Endothelial cell of umbilical vein (primary cell): ENCODE measurements at regions not wholly inside any gene's neighbourhood (a gene's known extent, or its start where the extent isn't known, plus 50 kb on each side); places are given as distances from the start of the nearest gene placed in this dataset.

ENCODE experiments used
- BruUV-seq: library from RNA; stranded (reverse); fragments of 400-500 nt; replicated peaks from 2 replicates; lab custom pipeline; 2021; lab: Mats Ljungman, UMichigan
- CTCF ChIA-PET: fragments of 300-600, 350-600 bp; sonication (Branson Sonifier 250); formaldehyde crosslinking; loops from one replicate; lab custom pipeline; 2021; ENCODE audit warnings: antibody characterized with exemption, inconsistent platforms; lab: Charles Lee
- POLR2A ChIA-PET: fragments of 300-600, 350-600 bp; sonication (Branson Sonifier 250); formaldehyde crosslinking; loops from one replicate; lab custom pipeline; 2021; ENCODE audit warnings: antibody characterized with exemption, inconsistent platforms; lab: Charles Lee
- DNase-seq: peaks from one replicate; pipeline ENCODE4 v3.0.0-alpha.2; 2011; ENCODE audit warnings: low read depth, low spot score
- FAIRE-seq: peaks from 2 replicates; lab custom pipeline; 2011; peaks lifted over from hg19 to GRCh38; lab: Jason Lieb, UNC
- H2AFZ ChIP-seq: 2 replicates; pipeline ENCODE4 v1.6.0; 2012; ENCODE audit warnings: low read depth, low read length, control low read depth, inconsistent platforms
- H3K27ac ChIP-seq: 2 replicates; pipeline ENCODE4 v1.5.1; 2011; ENCODE audit warnings: low read depth, mild to moderate bottlenecking, control low read depth, low read length, moderate library complexity; ENCODE audit not compliant: insufficient read depth
- H3K27me3 ChIP-seq, 2 experiments: 2 replicates each; pipeline versions ENCODE4 v1.6.0 to v1.6.1; 2011; ENCODE audit warnings: low read length in 2 of 2, mixed read lengths in 1 of 2; ENCODE audit not compliant: control insufficient read depth in 2 of 2, insufficient read depth in 2 of 2
- H3K36me3 ChIP-seq, 2 experiments: 2 replicates in 1 of 2; 3 replicates in 1 of 2; pipeline ENCODE4 v1.5.1; 2011; ENCODE audit warnings: low read length in 2 of 2, mild to moderate bottlenecking in 1 of 2, moderate library complexity in 1 of 2; ENCODE audit not compliant: control insufficient read depth in 2 of 2, insufficient read depth in 2 of 2; ENCODE audit errors: extremely low read depth in 1 of 2
- H3K4me1 ChIP-seq: 3 replicates; pipeline ENCODE4 v1.5.1; 2011; ENCODE audit warnings: mild to moderate bottlenecking, low read length; ENCODE audit not compliant: control insufficient read depth, insufficient read depth; ENCODE audit errors: extremely low read depth
- H3K4me2 ChIP-seq: 2 replicates; pipeline ENCODE4 v1.6.1; 2011; ENCODE audit warnings: low read length, control low read depth, mixed read lengths; ENCODE audit not compliant: insufficient read depth
- H3K4me3 ChIP-seq, 3 experiments: fragments of 200-600 bp in 1 of 3; sonication (generic), shearing (Covaris generic) in 1 of 3; replicated peaks in 1 of 3; 2 replicates each; pipeline ENCODE4 v1.5.1; 2011 to 2016; ENCODE audit warnings: control low read depth in 3 of 3, low read length in 3 of 3, mild to moderate bottlenecking in 2 of 3, inconsistent platforms in 1 of 3, low read depth in 1 of 3, moderate library complexity in 1 of 3; ENCODE audit not compliant: insufficient read depth in 1 of 3
- H3K79me2 ChIP-seq: 2 replicates; pipeline ENCODE4 v1.6.0; 2012; ENCODE audit warnings: low read length, inconsistent platforms; ENCODE audit not compliant: control insufficient read depth, insufficient read depth
- H3K9ac ChIP-seq: replicated peaks from 2 replicates; pipeline ENCODE3; 2011; ENCODE audit warnings: low read length, control low read depth; ENCODE audit not compliant: insufficient read depth; ENCODE audit errors: extremely low read depth
- H3K9me1 ChIP-seq: replicated peaks from 3 replicates; pipeline ENCODE4 v1.6.0; 2011; ENCODE audit warnings: mild to moderate bottlenecking, low read length; ENCODE audit not compliant: control insufficient read depth, insufficient read depth; ENCODE audit errors: extremely low read depth
- H3K9me3 ChIP-seq: replicated peaks from 2 replicates; pipeline ENCODE4 v1.5.1; 2012; ENCODE audit warnings: low read length, inconsistent platforms; ENCODE audit not compliant: control insufficient read depth, insufficient read depth
- H4K20me1 ChIP-seq: replicated peaks from 2 replicates; pipeline ENCODE3; 2011; ENCODE audit warnings: mild to moderate bottlenecking, low read length; ENCODE audit not compliant: control insufficient read depth, insufficient read depth; ENCODE audit errors: extremely low read depth
- CTCF ChIP-seq, 2 donors: IDR thresholded peaks; 1 replicate in 1 of 2; 2 replicates in 1 of 2; pipeline ENCODE4 v1.5.1; 2011; ENCODE audit warnings: low read length in 2 of 2, mild to moderate bottlenecking in 2 of 2, moderate library complexity in 2 of 2, control low read depth in 1 of 2, inconsistent platforms in 1 of 2, low read depth in 1 of 2; ENCODE audit not compliant: insufficient read depth in 1 of 2; ENCODE audit errors: extremely low read depth in 1 of 2
- EZH2 ChIP-seq: IDR thresholded peaks from 2 replicates; pipeline ENCODE4 v1.6.1; 2012; ENCODE audit warnings: borderline replicate concordance, low read depth, mild to moderate bottlenecking, moderate library complexity, low read length, inconsistent platforms; ENCODE audit not compliant: severe bottlenecking
- FOS ChIP-seq: IDR thresholded peaks from 2 replicates; pipeline ENCODE4 v1.6.1; 2011; ENCODE audit warnings: mild to moderate bottlenecking, low read length, moderate library complexity, borderline replicate concordance; ENCODE audit not compliant: insufficient read depth
- GATA2 ChIP-seq: IDR thresholded peaks from 2 replicates; pipeline ENCODE4 v1.7.0; 2011; ENCODE audit warnings: low read depth, mild to moderate bottlenecking, moderate library complexity, mixed read lengths, low read length; ENCODE audit not compliant: insufficient read length, insufficient read depth
- JUN ChIP-seq: IDR thresholded peaks from 2 replicates; pipeline ENCODE4 v1.6.1; 2011; ENCODE audit warnings: borderline replicate concordance, low read depth; ENCODE audit not compliant: insufficient read length, insufficient read depth
- MAX ChIP-seq: IDR thresholded peaks from 2 replicates; pipeline ENCODE4 v1.6.1; 2011; ENCODE audit not compliant: insufficient read depth, insufficient read length
- MYC ChIP-seq: IDR thresholded peaks from one replicate; pipeline ENCODE4 v1.6.1; 2011; ENCODE audit warnings: mild to moderate bottlenecking, low read depth, low read length
- POLR2A ChIP-seq: IDR thresholded peaks from 2 replicates; pipeline ENCODE4 v1.6.1; 2012; ENCODE audit warnings: low read depth, mild to moderate bottlenecking, control low read depth, low read length
- POLR2AphosphoS5 ChIP-seq: IDR thresholded peaks from 2 replicates; pipeline ENCODE4 v1.6.1; 2012; ENCODE audit warnings: low read depth, mild to moderate bottlenecking, control low read depth, low read length, moderate library complexity; ENCODE audit not compliant: insufficient read depth
- dilution Hi-C: fragments of 300-500 bp; cut with MboI; formaldehyde crosslinking; loops from one replicate; pipeline ENCODE4 v1.15.0; 2019; ENCODE audit warnings: low sequenced_read_pairs; ENCODE audit not compliant: extremely low pct_ligation_motif_present
- intact Hi-C: fragments of 100-400 bp; cut with micrococcal nuclease; formaldehyde crosslinking; loops from one replicate; pipeline ENCODE4 v1.10.0; 2022

- Histone ChIP-seq H3K9me3 (no peaks in the 10 kb centered on the region), H3K9me1 (no peaks in the 10 kb centered on the region), H3K9ac (no peak overlapping the region), H3K4me1 (no peaks in the 10 kb centered on the region), H3K27ac (no peak overlapping the region), H3K27me3 (peaks cover 2 to 12% of the 10 kb centered on the region in 2 experiments), H3K4me2 (no peak overlapping the region), H3K79me2 (no peaks in the 10 kb centered on the region), H2AFZ (no peak overlapping the region), H3K36me3 (no peaks in the 10 kb centered on the region), H3K4me3 (no peak overlapping the region), H4K20me1 (no peaks in the 10 kb centered on the region)
- POLR2A ChIA-PET, result no interaction called here
- intact Hi-C loops (no loop called here), dilution Hi-C loops (no loop called here)
- FAIRE-seq, result no peak
- CTCF ChIA-PET, result no interaction called here
- DNase-seq, result no peak
- BruUV-seq, result no TSS peak
- TF ChIP-seq POLR2AphosphoS5 (no peak), FOS (no peak), CTCF (IDR thresholded peaks at IDR 0.05; ENCODE audit: extremely low read depth in 1 of 2, insufficient read depth in 1 of 2, low read depth in 1 of 2, low read length in 2 of 2) (no peak), EZH2 (no peak), GATA2 (no peak), JUN (no peak), POLR2A (no peak), MAX (no peak), MYC (no peak)
Measured at GRCh38 chr2:242053921-242054320, 184.4 kb downstream of the RTP5 start.
